HL-60/S4 (cell line): ENCODE measurements at regions not wholly inside any gene's neighbourhood (a gene's known extent, or its start where the extent isn't known, plus 50 kb on each side); places are given as distances from the start of the nearest gene placed in this dataset.
"Not testable (repeated sequence)": the region's sequence is repeated elsewhere in the genome, so short reads cannot be mapped to it uniquely, and the experiment has no call there.

Source experiments
- in situ Hi-C: fragments of 300-500 bp; cut with MboI; formaldehyde crosslinking; loops from 2 replicates; pipeline ENCODE4 v1.14.3; 2022; ENCODE audit warnings: low sequenced_read_pairs

DNA sequence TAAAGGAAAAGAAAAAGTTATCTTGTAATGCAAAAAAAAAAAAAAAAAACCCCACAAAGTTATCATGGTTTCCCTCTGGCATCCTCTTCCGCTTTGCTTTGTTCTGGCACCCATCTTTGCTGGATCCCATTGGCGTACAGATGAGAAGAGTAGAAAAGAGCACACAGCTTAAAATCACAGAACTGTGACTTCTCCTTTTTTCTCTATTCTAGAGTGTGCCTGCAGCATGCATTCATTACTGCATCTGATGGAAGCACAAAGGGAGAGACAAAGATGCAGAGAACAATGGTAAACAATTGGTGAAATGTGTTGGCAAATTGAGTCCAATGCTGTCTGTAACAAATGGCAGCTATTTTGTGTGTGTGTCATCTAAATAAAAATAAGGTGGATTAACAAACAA is 440.8 kb upstream of the PIK3R1 start:
- in situ Hi-C loops, result no loop called here

DNA sequence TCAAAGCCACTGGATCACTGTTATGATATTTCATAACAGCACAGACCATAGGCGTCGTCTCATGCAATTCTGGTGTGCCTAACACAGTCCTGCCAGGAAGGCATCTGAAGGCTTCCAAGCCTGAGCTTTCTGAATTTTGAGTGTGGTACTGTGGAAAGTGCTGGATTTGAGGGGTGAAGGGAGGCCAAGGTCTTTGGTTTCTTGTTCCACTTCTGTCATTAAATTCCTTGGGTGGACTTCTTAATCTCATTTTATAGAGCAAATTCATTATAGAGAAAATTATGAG is 441.3 kb upstream of the PIK3R1 start:
- in situ Hi-C loops, result no loop called here

DNA sequence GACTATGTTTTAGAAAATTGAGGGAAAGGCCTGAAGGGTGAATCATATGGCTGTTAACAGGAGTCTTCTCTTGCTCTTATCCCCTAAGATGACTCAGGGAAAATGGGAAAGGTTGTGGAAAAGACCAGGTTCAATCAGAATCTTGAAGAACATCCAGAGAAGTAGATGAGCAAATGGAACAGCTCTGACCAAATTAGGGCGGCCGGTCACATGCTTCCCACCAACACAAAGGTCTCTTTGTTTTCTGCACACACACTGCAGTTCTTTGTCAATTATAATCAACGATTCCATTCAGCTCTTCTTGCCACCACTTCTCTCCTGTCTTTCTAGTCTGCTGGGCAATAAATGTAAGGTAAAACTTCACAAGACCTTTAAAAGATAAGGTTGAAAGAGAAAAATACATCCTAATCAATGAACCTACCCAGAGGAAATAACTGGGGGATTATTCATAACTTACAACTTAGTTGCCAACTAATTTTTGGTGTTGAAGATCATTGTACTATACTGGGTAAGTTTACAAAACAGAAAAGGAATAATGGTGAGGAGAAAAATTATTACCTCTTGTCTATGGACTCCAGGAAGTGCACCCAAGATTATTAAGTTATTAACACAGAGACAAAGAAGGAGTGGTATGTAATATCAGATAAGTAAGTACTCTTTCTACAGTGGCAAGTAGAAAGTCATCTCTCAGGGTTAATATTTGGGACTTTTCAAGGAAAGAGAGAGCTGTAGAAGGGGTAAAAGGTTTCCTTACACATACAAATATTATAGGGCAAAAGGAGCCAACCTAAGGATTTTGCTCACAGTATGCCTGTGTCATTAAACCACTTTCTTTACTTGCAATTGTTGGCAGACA is 441.9 kb upstream of the PIK3R1 start:
- in situ Hi-C loops, result no loop called here

DNA sequence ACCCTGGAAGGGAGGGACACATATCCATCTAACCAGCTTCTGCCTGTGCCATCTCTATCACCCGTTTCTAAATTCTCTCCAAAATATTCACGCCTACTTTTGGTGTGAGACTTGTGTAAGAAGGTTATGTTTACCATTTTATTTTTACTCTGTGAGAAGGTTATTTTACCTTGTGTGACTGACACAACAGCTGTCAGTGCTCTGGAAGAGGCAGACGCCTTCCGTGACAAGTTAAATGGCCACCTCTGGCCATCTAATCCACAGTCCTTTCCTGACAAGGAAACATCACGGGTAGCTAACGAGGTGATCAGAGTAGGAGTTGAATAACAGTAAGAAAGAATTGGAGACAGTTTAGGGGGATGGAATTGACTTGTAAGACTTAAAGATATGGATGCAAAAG is 443.8 kb upstream of the PIK3R1 start:
- in situ Hi-C loops, result no loop called here

DNA sequence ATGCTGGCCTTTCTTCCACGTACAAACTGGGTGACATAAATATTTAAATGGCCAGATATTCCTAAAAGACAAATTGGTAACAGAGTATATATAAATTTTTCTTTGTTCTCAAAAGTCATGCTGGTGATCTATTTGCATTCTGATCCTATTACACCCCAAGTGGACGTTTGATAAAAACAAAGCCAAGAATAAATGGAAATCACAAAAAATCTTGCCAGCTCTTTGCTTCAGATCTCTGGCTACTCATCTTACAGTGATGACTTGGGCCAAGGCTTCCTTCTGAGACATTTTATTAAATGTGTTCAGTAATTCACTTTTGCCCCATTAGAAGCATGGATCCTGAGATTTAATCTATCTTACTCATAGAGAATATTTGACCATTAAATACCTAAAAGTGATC is 444.3 kb upstream of the PIK3R1 start:
- in situ Hi-C loops, result no loop called here

DNA sequence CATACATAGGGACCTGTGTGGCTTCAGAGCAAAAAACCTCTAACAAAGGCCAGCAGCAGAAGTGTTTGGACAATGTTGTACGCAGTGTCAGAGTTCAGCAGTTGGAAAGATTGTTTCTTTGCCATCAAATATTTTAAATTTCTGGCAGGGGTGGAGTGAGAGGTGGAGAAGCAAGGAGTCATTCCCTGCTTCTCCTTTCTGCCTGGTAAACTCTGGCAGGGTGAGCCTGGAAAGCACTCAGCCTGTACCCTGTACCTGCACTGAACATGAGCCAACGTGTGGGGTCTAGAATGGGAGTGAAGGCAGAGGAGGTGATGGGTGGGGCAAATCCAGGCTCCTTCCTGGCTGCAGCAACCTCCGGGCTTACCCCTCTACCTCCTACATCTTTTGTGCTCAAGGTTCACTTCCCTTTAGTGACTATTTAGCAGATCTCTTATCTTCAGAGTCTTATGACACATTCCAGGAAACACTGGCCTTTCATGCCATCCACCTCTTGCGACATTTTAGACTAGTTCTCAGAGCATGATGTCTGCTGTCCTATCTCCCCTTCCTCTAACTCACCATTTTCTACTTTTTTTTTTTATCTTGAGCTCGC is 445.0 kb upstream of the PIK3R1 start:
- in situ Hi-C loops, result no loop called here

DNA sequence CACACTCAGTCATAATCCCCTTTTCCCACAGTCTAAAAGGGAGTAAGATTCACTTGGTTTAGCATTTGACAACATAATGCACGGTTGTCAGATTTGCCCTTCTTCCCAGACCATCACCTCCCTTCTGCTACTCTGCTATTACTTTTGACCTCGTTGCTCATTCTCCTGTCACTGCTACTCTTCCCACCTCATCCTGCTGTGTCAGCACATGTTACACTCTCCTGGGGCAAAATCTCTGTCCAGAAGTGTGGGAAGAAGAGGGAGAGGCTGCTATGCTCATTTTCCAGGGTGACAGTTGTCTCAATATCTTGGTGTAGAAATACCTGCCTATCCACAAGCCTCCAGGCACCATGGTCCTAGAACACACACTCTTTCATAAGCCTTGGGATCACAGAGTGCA is 449.9 kb upstream of the PIK3R1 start:
- in situ Hi-C loops, result no loop called here

DNA sequence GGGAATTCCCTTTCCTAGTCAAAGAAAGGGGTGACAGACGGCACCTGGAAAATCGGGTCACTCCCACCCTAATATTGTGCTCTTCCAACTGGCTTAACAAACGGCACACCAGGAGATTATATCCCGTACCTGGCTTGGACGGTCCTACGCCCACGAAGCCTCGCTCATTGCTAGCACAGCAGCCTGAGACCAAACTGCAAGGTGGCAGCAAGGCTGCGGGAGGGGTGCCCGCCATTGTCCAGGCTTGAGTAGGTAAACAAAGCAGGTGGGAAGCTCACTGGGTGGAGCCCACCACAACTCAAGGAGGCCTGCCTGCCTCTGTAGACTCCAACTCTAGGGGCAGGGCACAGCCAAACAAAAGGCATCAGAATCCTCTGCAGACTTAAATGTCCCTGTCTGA is 457.8 kb upstream of the PIK3R1 start:
- in situ Hi-C loops, result not testable (repeated sequence)

DNA sequence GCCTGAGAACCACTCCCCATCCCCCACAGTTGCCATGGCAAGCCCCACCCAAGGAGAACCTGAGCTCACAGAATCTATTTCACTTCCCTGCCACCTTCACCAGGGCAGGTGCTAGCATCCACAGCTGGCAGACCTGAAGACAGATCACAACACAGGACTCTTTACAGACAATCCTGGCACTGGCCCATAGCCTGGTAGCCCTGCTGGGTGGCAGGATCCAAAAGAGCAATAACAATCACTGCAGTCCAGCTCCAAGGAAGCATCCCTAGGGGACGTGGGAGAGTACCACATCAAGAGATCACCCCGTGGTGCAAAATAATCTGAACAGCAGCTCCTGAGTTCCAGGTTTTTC is 463.2 kb upstream of the PIK3R1 start:
- in situ Hi-C loops, result no loop called here

DNA sequence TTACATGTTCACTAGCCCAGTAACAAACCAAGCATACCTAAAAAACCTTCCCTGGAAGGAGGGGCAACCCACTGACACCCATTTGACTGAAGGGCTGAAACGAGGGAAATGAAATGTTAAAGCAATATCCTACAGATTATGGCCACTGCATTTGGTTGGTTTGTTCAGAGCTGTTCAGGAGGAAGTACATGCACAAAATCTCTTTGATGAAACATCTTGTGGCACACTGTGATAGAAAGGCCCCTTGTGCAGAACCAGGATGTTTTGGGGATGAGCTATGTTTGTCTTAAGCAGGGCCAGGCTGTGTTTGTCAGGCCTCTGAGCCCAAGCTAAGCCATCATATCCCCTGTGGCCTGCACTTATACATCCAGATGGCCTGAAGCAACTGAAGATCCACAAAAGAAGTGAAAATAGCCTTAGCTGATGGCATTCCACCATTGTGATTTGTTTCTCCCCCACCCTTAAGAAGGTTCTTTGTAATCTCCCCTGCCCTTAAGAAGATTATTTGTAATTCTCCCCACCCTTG is 467.3 kb upstream of the PIK3R1 start:
- in situ Hi-C loops, result no loop called here

DNA sequence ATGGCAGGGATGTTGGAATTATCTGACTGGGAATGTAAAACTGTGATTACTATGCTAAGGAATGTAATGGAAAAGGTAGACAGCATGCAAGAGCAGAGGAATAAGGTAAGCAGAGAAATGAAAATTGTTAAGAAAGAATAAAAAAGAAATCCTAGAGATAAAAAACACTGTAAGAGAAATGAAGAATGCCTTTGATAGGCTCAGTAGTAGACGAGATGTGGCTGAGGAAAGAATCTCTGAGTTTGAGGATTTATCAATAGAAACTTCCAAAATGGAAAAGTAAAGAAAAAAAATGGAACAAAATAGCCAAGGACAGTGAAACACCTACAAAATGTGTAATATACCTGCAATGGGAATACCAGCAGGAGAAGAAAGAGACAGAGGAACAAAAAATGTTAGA is 468.5 kb upstream of the PIK3R1 start:
- in situ Hi-C loops, result no loop called here

DNA sequence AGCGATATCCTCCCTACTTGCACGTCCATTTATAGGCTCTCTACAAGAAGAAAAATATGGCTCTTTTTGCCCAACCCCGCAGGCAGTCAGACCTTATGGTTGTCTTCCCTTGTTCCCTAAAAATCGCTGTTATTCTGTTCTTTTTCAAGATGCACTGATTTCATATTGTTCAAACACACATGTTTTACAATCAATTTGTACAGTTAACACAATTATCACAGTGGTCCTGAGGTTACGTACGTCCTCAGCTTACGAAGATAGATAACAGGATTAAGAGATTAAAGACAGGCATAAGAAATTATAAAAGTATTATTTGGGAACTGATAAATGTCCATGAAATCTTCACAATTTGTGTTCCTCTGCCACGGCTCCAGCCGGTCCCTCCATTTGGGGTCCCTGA is 468.9 kb upstream of the PIK3R1 start:
- in situ Hi-C loops, result not testable (repeated sequence)

DNA sequence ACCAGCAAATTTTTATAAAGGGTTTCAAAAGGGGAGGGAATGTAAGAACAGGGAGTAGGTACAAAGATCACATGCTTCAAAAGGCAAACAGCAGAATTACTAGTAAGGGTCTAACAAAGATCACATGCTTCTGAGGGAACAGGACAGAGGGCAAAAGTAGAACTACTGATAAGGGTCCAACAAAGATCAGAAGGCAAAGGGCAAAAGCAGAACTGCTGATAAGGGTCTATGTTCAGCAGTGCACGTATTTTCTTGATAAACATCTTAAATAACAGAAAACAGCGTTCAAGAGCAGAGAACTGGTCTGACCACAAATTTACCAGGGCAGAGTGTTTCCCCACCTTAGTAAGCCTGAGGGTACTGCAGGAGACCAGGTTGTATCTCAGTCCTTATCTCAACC is 469.5 kb upstream of the PIK3R1 start:
- in situ Hi-C loops, result no loop called here

DNA sequence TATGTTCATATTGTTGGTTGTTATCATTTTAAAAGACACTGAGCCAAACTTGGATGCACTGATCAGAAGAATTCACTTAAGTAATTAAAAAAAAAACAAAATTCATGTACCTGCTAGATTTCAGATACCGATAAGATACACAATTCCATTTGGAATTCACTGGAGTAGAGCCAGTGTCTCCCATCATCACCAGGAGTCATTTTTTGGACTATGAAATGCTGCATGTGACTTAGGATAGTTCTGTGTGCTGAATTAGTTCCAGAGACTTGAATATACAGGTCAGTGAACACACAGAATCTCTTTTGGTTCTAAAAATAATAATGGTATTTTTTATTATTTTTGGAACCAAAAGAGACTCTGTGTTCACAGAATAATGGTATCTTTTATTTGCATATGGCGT is 482.6 kb upstream of the PIK3R1 start:
- in situ Hi-C loops, result no loop called here

DNA sequence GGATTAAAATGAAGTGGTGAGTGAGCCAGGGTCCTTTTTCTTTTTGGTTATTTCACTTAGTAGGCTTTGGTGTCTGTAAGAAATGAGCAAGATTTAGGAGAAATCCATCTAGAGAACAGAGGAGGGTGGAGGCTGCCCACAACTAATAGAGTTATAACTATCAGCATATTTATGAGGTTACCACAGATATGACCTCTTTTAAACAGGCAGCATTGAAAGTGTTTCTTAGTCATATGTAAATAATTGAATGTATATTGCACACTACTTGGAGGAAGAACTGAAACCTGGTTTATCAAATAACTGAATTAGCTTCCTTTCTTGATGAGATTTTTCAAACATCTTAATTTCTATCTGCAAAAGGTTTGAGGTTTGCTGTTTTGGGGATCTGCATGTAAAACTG is 483.1 kb upstream of the PIK3R1 start:
- in situ Hi-C loops, result no loop called here

DNA sequence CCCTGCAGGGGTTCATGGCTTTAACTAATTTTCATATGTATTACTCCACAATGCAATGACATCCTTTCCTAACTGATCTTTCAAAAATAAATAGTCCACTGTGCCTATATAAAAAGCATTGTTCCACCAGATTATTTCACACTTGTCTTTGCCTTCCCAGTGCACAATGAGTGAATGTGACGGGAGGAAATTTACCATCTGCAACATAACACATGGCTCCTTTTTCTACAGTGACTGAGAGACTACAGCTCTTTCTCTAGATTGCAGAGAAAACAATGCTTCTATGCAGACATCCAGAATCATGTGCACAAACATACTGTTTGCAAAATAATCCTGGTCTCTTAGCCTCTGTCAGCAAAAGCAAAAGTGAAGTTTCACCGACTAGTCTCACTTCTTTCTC is 483.7 kb upstream of the PIK3R1 start:
- in situ Hi-C loops, result no loop called here

DNA sequence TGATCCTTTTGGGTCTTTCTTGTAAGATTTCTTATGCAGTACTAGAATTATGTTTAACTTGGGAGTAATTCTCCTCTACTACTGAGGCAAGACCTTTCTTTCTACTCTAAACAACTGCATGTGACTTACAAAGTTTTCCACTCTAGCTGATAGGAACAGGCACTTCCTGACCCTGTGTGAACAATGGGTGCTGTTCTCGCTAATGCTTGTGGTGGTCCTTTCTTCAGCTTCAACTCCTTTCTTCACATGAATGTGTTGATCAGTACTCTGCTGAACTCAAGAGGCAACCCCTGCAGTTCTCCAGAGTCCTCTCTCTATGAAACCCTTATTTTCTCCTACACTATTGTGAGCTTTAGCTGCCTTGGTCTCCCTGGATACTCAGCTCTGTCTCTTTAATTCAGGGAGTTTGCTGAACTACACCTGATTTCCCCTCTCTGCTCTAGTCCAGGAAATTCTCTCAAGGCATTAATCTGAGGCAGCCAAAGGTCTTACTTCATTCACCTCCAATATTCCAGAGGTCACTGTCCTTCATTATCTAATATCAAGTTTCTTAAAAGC is 484.6 kb upstream of the PIK3R1 start:
- in situ Hi-C loops, result no loop called here

DNA sequence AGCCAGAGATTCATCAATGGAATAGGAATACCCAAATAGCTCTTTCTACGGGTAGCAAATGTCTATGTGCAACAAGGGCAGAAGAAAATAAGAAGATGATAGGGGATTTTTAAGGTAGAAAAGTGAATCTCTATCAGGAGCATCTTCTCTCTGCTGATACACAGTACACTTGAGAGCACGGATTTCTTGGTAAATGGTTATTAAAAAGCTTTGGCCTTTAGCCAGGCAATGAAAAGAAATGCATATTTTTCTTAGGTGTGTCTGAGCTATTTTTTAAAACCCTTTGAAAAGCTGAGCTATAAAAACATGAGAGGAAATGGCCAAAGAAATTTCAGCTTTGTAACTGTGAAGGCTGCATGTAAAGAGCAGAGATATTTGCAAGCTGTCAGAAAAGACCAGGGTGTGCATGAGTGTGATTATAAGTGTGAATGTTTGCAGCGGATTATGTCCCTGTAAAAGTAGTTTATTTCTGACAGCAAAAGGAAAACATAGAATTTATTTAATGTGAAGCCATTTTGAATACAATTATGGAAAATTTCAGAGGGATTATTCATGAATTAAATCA is 487.1 kb upstream of the PIK3R1 start:
- in situ Hi-C loops, result no loop called here

DNA sequence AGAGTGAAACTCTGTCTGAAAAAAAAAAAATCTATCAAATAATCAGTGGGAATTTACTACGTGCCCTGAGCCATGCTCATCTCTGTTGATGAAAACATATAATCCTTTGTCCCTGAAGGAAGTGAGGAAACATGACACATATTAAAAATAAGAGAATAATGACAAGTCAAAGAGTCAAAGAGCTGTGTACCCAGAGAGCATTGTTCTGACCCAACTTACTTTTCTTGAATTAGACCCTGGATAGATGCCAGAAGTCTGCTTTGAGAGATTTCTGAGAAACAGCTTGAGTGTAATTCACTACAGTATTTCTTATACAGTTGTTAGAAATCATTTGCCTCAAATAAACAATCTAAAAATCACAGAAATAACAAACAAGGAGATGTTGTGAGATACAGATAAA is 490.0 kb upstream of the PIK3R1 start:
- in situ Hi-C loops, result no loop called here

DNA sequence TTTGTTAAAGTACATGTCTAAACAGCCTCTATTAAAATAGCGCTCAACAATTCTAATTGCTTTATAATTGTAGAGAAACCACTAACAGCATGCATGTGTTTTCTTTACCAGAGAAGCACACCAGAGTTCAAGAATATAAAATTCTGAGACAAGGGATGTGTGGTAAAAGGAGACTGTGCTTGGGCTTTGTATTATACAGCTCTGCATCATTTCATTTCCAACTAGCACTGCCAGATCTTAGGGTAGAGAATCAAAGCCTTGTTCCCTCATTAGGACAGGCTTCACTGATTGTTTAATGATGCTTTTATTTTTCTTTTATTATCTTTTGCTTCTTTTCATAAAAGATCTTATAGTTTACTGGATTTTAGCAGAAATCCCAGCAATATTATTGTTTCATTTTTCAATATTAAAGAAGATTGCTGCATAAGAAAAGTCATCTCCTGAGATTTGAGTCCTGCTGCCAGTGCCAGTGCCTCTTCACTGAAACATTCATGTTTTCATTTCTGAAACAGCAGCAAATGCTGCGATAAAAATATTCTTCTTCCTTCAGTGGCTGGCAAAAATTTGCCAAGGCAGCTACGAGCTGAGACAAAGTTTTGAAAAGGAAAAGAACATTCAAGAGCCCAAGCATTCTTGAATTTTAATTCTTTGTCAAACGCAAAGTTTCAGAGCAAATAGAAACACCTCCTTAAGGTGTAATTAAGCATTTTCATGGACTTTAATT is 491.0 kb upstream of the PIK3R1 start:
- in situ Hi-C loops, result no loop called here

DNA sequence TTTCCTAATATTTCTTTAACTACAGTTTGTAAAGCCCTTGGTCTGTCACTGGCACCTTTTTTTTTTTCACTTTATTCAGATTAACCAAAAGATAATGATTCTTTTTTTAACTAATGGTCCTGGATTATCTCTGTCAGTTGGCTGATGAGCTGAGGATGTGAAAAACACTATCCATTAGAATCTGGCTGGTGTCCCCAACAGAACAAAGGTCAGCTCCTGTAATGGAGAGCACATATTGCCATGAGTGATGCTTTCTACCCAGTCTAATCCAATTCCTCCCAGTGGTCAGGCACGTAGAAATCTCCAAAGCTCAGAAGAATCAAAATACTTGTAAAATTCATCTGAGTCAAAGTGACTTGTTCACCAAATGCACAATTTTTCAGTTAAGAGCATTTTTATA is 491.7 kb upstream of the PIK3R1 start:
- in situ Hi-C loops, result no loop called here

DNA sequence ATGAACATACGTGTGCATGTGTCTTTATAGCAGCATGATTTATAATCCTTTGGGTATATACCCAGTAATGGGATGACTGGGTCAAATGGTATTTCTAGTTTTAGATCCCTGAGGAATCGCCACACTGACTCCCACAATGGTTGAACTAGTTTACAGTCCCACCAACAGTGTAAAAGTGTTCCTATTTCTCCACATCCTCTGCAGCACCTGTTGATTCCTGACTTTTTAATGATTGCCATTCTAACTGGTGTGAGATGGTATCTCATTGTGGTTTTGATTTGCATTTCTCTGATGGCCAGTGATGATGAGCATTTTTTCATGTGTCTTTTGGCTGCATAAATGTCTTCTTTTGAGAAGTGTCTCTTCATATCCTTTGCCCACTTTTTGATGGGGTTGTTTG is 493.0 kb upstream of the PIK3R1 start:
- in situ Hi-C loops, result not testable (repeated sequence)
